CD4-positive, CD25-positive, alpha-beta regulatory T cell (primary cell): ENCODE measurements at regions not wholly inside any gene's neighbourhood (a gene's known extent, or its start where the extent isn't known, plus 50 kb on each side); places are given as distances from the start of the nearest gene placed in this dataset.

Source experiments
- ATAC-seq, 2 donors: fragments of 150-1000 bp; cut with Tn5 transposase; one replicate each; pipeline ENCODE4 v1.10.0; 2021; ENCODE audit warnings: low read depth in 2 of 2, moderate number of reproducible peaks in 2 of 2, moderate library complexity in 1 of 2
- DNase-seq, 3 donors: peaks; one replicate each; pipeline versions ENCODE4 v3.0.0 to v3.0.0-alpha.2; 2012 to 2022; ENCODE audit warnings: mixed read lengths in 1 of 3
- H3K27ac ChIP-seq: one replicate; pipeline ENCODE4 v1.7.0; 2013; ENCODE audit warnings: mild to moderate bottlenecking, low read length; ENCODE audit not compliant: insufficient read depth, poor library complexity, severe bottlenecking
- H3K27me3 ChIP-seq: one replicate; pipeline ENCODE4 v1.7.0; 2013; ENCODE audit warnings: low read length; ENCODE audit not compliant: control insufficient read depth, insufficient read depth
- H3K36me3 ChIP-seq: one replicate; pipeline ENCODE4 v1.7.0; 2013; ENCODE audit warnings: mild to moderate bottlenecking, low read length, moderate library complexity; ENCODE audit not compliant: control insufficient read depth, insufficient read depth
- H3K4me1 ChIP-seq: 2 replicates; pipeline ENCODE4 v1.7.0; 2013; ENCODE audit warnings: mild to moderate bottlenecking, low read length; ENCODE audit not compliant: insufficient read depth, control insufficient read depth, poor library complexity, severe bottlenecking
- H3K4me3 ChIP-seq: one replicate; pipeline ENCODE4 v1.7.0; 2013; ENCODE audit warnings: low read depth, mild to moderate bottlenecking, low read length, moderate library complexity
- H3K9me3 ChIP-seq, 2 experiments: 1 replicate in 1 of 2; 2 replicates in 1 of 2; pipeline ENCODE4 v1.7.0; 2013; ENCODE audit warnings: low read length in 2 of 2, mild to moderate bottlenecking in 1 of 2, moderate library complexity in 1 of 2; ENCODE audit not compliant: control insufficient read depth in 2 of 2
- H3K27ac Mint-ChIP-seq, 3 donors: one replicate each; pipeline ENCODE4 v1.8.0; 2020 to 2022; ENCODE audit warnings: mild to moderate bottlenecking in 3 of 3, mixed read lengths in 3 of 3, moderate library complexity in 2 of 3
- H3K27me3 Mint-ChIP-seq: one replicate; pipeline ENCODE4 v1.8.0; 2022; ENCODE audit warnings: mild to moderate bottlenecking, mixed read lengths
- H3K36me3 Mint-ChIP-seq: one replicate; pipeline ENCODE4 v1.8.0; 2020; ENCODE audit warnings: mixed read lengths
- H3K4me1 Mint-ChIP-seq, 4 donors: one replicate each; pipeline ENCODE4 v1.8.0; 2020 to 2022; ENCODE audit warnings: mixed read lengths in 4 of 4, mild to moderate bottlenecking in 1 of 4
- H3K4me3 Mint-ChIP-seq, 4 donors: one replicate each; pipeline ENCODE4 v1.8.0; 2020 to 2022; ENCODE audit warnings: mild to moderate bottlenecking in 4 of 4, mixed read lengths in 4 of 4, moderate library complexity in 3 of 4
- H3K9me3 Mint-ChIP-seq, 7 donors: one replicate each; pipeline ENCODE4 v1.8.0; 2020 to 2022; ENCODE audit warnings: mixed read lengths in 7 of 7, mild to moderate bottlenecking in 3 of 7, moderate library complexity in 2 of 7

GRCh38 chr11:90947930-90948329, 725.1 kb upstream of the CHORDC1 start:
- no peak for DNase-seq
- Mint-ChIP-seq H3K36me3 (no peaks in the 10 kb centered on the region), H3K27me3 (no peaks in the 10 kb centered on the region), H3K4me3 (no peak overlapping the region), H3K9me3 (peaks cover 0 to 11% (median 5%) of the 10 kb centered on the region in 7 donors), H3K27ac (no peak overlapping the region), H3K4me1 (no peaks in the 10 kb centered on the region)
- H3K9me3 ChIP-seq: no peaks in the 10 kb centered on the region
- no peak for ATAC-seq
- H3K4me3 ChIP-seq: no peak overlapping the region
- H3K27ac ChIP-seq: no peak overlapping the region
- H3K27me3 ChIP-seq: no peaks in the 10 kb centered on the region
- no peaks in the 10 kb centered on the region for H3K4me1 ChIP-seq
- no peaks in the 10 kb centered on the region for H3K36me3 ChIP-seq

DNA sequence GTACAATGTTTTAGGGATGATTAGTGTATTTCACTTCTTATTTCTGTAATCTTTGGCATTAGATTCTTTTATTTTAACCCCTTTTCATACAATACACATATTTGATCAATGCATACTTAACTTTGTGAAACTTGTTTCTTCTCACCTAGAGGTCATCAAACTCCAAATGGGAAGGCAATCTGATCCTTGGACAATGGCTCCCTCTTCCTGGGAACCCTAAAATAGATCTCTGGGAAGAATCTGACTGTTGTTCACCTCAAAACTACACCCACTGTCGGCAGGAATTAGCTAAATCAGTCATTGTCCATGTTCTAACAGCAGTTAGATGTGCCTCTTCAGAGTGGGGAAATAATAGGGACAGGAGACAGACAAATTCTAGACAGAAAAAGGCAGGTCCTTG, 707.4 kb upstream of the CHORDC1 start:
- H3K27ac ChIP-seq: no peak overlapping the region
- H3K4me3 ChIP-seq: no peak overlapping the region
- H3K4me1 ChIP-seq: no peaks in the 10 kb centered on the region
- no peaks in the 10 kb centered on the region for H3K27me3 ChIP-seq
- Mint-ChIP-seq H3K27ac (no peak overlapping the region), H3K9me3 (peaks cover 2 to 6% (median 4%) of the 10 kb centered on the region in 7 donors), H3K36me3 (no peaks in the 10 kb centered on the region), H3K4me1 (no peaks in the 10 kb centered on the region), H3K27me3 (no peaks in the 10 kb centered on the region), H3K4me3 (no peak overlapping the region)
- peaks cover 0 to 6% of the 10 kb centered on the region in 2 experiments for H3K9me3 ChIP-seq
- H3K36me3 ChIP-seq: no peaks in the 10 kb centered on the region
- DNase-seq (no peak), ATAC-seq (no peak)

- no peaks in the 10 kb centered on the region for H3K4me1 Mint-ChIP-seq
- Histone ChIP-seq H3K9me3 (no peaks in the 10 kb centered on the region), H3K4me1 (no peaks in the 10 kb centered on the region), H3K36me3 (no peaks in the 10 kb centered on the region), H3K27me3 (no peaks in the 10 kb centered on the region), H3K27ac (no peak overlapping the region), H3K4me3 (no peak overlapping the region)
- no peak overlapping the region for H3K27ac Mint-ChIP-seq
- no peak overlapping the region for H3K4me3 Mint-ChIP-seq
- ATAC-seq: no peak
- no peaks in the 10 kb centered on the region for H3K36me3 Mint-ChIP-seq
- no peaks in the 10 kb centered on the region for H3K27me3 Mint-ChIP-seq
- peaks cover 0 to 18% (median 10%) of the 10 kb centered on the region in 7 donors for H3K9me3 Mint-ChIP-seq
- DNase-seq: no peak
Measured at GRCh38 chr11:90919332-90919731, 696.5 kb upstream of the CHORDC1 start.

DNA sequence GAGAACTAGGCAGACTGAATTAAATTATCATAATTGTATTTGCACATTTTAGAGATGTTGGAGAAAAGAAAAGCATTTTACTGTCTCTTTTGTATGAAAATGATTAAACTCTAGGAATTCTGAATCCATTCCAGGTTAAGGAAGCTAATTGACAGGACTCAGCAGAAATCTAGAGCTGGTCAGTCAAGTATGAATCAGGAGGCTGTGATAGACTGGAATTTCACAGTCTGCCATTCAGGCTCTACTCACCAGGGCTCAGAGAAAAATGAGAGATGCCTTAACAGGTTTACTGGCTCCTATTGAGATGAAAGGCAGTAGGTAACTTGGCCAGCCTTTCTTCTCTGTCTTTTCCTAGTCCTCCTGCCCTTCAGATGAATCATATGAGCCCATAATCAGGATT, 693.9 kb upstream of the CHORDC1 start:
- H3K27ac ChIP-seq: no peak overlapping the region
- DNase-seq: no peak
- H3K9me3 ChIP-seq: no peaks in the 10 kb centered on the region
- Mint-ChIP-seq H3K4me3 (no peak overlapping the region), H3K4me1 (no peaks in the 10 kb centered on the region), H3K27me3 (no peaks in the 10 kb centered on the region), H3K9me3 (peaks cover 0 to 10% (median 6%) of the 10 kb centered on the region in 7 donors), H3K27ac (no peak overlapping the region), H3K36me3 (no peaks in the 10 kb centered on the region)
- H3K4me3 ChIP-seq: no peak overlapping the region
- no peaks in the 10 kb centered on the region for H3K4me1 ChIP-seq
- H3K36me3 ChIP-seq: no peaks in the 10 kb centered on the region
- H3K27me3 ChIP-seq: no peaks in the 10 kb centered on the region
- ATAC-seq: no peak

- peaks cover 0 to 9% (median 3%) of the 10 kb centered on the region in 7 donors for H3K9me3 Mint-ChIP-seq
- Histone ChIP-seq H3K27ac (no peak overlapping the region), H3K36me3 (no peaks in the 10 kb centered on the region), H3K27me3 (no peaks in the 10 kb centered on the region), H3K4me1 (no peaks in the 10 kb centered on the region), H3K9me3 (no peaks in the 10 kb centered on the region), H3K4me3 (no peak overlapping the region)
- ATAC-seq (no peak), DNase-seq (no peak)
- no peaks in the 10 kb centered on the region for H3K4me1 Mint-ChIP-seq
- H3K36me3 Mint-ChIP-seq: no peaks in the 10 kb centered on the region
- no peak overlapping the region for H3K27ac Mint-ChIP-seq
- no peaks in the 10 kb centered on the region for H3K27me3 Mint-ChIP-seq
- no peak overlapping the region for H3K4me3 Mint-ChIP-seq
Measured at GRCh38 chr11:90913131-90913668, 690.4 kb upstream of the CHORDC1 start.

- Mint-ChIP-seq H3K9me3 (peaks cover 0 to 8% (median 3%) of the 10 kb centered on the region in 7 donors), H3K4me1 (no peaks in the 10 kb centered on the region), H3K36me3 (no peaks in the 10 kb centered on the region), H3K27me3 (no peaks in the 10 kb centered on the region), H3K27ac (no peak overlapping the region), H3K4me3 (no peak overlapping the region)
- Histone ChIP-seq H3K4me3 (no peak overlapping the region), H3K27me3 (no peaks in the 10 kb centered on the region), H3K27ac (no peak overlapping the region), H3K9me3 (no peaks in the 10 kb centered on the region), H3K4me1 (no peaks in the 10 kb centered on the region), H3K36me3 (no peaks in the 10 kb centered on the region)
- ATAC-seq (no peak), DNase-seq (no peak)
Measured at GRCh38 chr11:90912631-90913030, 689.8 kb upstream of the CHORDC1 start.

DNA sequence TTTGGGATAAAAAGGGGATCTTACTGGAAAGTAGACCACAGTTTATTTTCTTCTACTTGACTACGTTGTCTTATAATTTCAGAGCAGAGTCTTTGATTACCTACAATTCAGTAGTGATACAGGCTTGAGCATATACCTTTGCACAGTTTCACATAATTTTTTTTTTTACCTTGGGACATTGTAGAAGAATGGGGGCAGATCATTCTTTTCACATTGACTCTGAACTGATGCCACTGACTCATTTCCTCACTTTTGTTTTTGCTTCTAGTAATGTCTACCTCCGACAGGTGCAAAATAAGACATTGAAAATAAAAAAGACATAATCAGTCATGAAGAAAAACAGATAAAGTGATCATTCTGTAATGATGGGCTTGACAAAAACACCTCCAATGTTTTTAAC, 688.3 kb upstream of the CHORDC1 start:
- no peaks in the 10 kb centered on the region for H3K27me3 Mint-ChIP-seq
- peaks cover 0 to 14% (median 2%) of the 10 kb centered on the region in 7 donors for H3K9me3 Mint-ChIP-seq
- ATAC-seq: no peak
- no peak overlapping the region for H3K4me3 ChIP-seq
- H3K27me3 ChIP-seq: no peaks in the 10 kb centered on the region
- H3K36me3 Mint-ChIP-seq: no peaks in the 10 kb centered on the region
- H3K27ac ChIP-seq: no peak overlapping the region
- H3K4me3 Mint-ChIP-seq: no peak overlapping the region
- DNase-seq: no peak
- no peaks in the 10 kb centered on the region for H3K4me1 ChIP-seq
- H3K36me3 ChIP-seq: no peaks in the 10 kb centered on the region
- H3K27ac Mint-ChIP-seq: no peak overlapping the region
- H3K4me1 Mint-ChIP-seq: no peaks in the 10 kb centered on the region
- peaks cover 0 to 7% of the 10 kb centered on the region in 2 experiments for H3K9me3 ChIP-seq

- DNase-seq (no peak), ATAC-seq (no peak)
- Mint-ChIP-seq H3K4me3 (no peak overlapping the region), H3K27me3 (no peaks in the 10 kb centered on the region), H3K36me3 (no peaks in the 10 kb centered on the region), H3K4me1 (no peaks in the 10 kb centered on the region), H3K9me3 (peaks cover 0 to 15% (median 4%) of the 10 kb centered on the region in 7 donors), H3K27ac (no peak overlapping the region)
- Histone ChIP-seq H3K27ac (no peak overlapping the region), H3K27me3 (no peaks in the 10 kb centered on the region), H3K4me1 (no peaks in the 10 kb centered on the region), H3K4me3 (no peak overlapping the region), H3K9me3 (peaks cover 6 to 7% of the 10 kb centered on the region in 2 experiments), H3K36me3 (no peaks in the 10 kb centered on the region)
Measured at GRCh38 chr11:90908074-90908473, 685.2 kb upstream of the CHORDC1 start.
